Upper lobe of left lung (tissue), 6 donors: ENCODE measurements at regions not wholly inside any gene's neighbourhood (a gene's known extent, or its start where the extent isn't known, plus 50 kb on each side); places are given as distances from the start of the nearest gene placed in this dataset.

Experiments
- ATAC-seq, 2 donors: fragments of 200-7000 bp; cut with Tn5 transposase; one replicate each; pipeline ENCODE4 v1.9.1; 2022; ENCODE audit warnings: mild to moderate bottlenecking in 2 of 2, moderate library complexity in 2 of 2; ENCODE audit not compliant: low FRiP score in 2 of 2
- DNase-seq, 2 donors: peaks; one replicate each; pipeline ENCODE4 v3.0.0-alpha.2; 2019 to 2020
- H3K27ac ChIP-seq, 4 donors: fragments of 200-600 bp; sonication (generic); one replicate each; pipeline ENCODE4 v1.5.1; 2016 to 2019
- H3K27me3 ChIP-seq, 4 donors: fragments of 200-600 bp; sonication (generic); one replicate each; pipeline ENCODE4 v1.5.1; 2017 to 2019
- H3K36me3 ChIP-seq, 4 donors: fragments of 200-600 bp; sonication (generic); one replicate each; pipeline ENCODE4 v1.5.1; 2016 to 2019
- H3K4me1 ChIP-seq, 4 donors: fragments of 200-600 bp; sonication (generic); one replicate each; pipeline ENCODE4 v1.5.1; 2018 to 2019
- H3K4me3 ChIP-seq, 4 donors: fragments of 200-600 bp; sonication (generic); one replicate each; pipeline ENCODE4 v1.5.1; 2017 to 2019; ENCODE audit warnings: mild to moderate bottlenecking in 2 of 4, moderate library complexity in 1 of 4
- H3K9me3 ChIP-seq, 4 donors: fragments of 200-600 bp; sonication (generic); one replicate each; pipeline ENCODE4 v1.5.1; 2018 to 2019
- CTCF ChIP-seq, 6 experiments: fragments of 450-650 bp in 4 of 6; fragments of 200-600 bp in 2 of 6; sonication (generic) in 2 of 6; IDR thresholded peaks; one replicate each; pipeline ENCODE4 v1.5.1; 2016 to 2019; ENCODE audit warnings: antibody characterized with exemption in 6 of 6
- EP300 ChIP-seq, 4 donors: sonication (generic); formaldehyde crosslinking; IDR thresholded peaks; one replicate each; pipeline ENCODE4 v1.5.1; 2017; ENCODE audit warnings: antibody characterized with exemption in 4 of 4, control low read depth in 2 of 4
- POLR2A ChIP-seq, 4 donors: fragments of 450-650 bp; IDR thresholded peaks; one replicate each; pipeline ENCODE4 v1.5.1; 2016 to 2017; ENCODE audit warnings: antibody characterized with exemption in 4 of 4, mild to moderate bottlenecking in 2 of 4
- POLR2AphosphoS5 ChIP-seq, 2 donors: sonication (generic); formaldehyde crosslinking; IDR thresholded peaks; one replicate each; pipeline ENCODE4 v1.5.1; 2017; ENCODE audit warnings: antibody characterized with exemption in 2 of 2
- WGBS, 2 donors: methylation state at CpG; one replicate each; pipeline ENCODE4 v1.1.5; 2017 to 2018; 5-methylcytosine and 5-hydroxymethylcytosine counted together
- donor health status: DM: no; HTN: no; CAD: no; lungs with moderate emphysema.
- donor health status: DM: no; HTN: yes; CAD: no; lungs with severe emphysema.

GRCh38 chr12:94766397-94766796, 116.0 kb upstream of the TMCC3 start:
- peaks cover 0 to 5% (median 3%) of the 10 kb centered on the region in 4 donors for H3K4me1 ChIP-seq
- ATAC-seq = no peak
- H3K4me3 ChIP-seq = no peak overlapping the region
- no peaks in the 10 kb centered on the region for H3K27me3 ChIP-seq
- H3K36me3 ChIP-seq = no peaks in the 10 kb centered on the region
- H3K9me3 ChIP-seq = no peaks in the 10 kb centered on the region
- H3K27ac ChIP-seq = no peak overlapping the region
- WGBS, 2 donors = 91 to 95% methylated on average over 1 of the region's 1 CpG
- DNase-seq = no peak
- TF ChIP-seq EP300 (IDR thresholded peaks at IDR 0.05) = no peak
- no peak for TF ChIP-seq CTCF (IDR thresholded peaks at IDR 0.05)
- TF ChIP-seq POLR2A (IDR thresholded peaks at IDR 0.05) = no peak
- no peak for TF ChIP-seq POLR2AphosphoS5 (IDR thresholded peaks at IDR 0.05)

DNA sequence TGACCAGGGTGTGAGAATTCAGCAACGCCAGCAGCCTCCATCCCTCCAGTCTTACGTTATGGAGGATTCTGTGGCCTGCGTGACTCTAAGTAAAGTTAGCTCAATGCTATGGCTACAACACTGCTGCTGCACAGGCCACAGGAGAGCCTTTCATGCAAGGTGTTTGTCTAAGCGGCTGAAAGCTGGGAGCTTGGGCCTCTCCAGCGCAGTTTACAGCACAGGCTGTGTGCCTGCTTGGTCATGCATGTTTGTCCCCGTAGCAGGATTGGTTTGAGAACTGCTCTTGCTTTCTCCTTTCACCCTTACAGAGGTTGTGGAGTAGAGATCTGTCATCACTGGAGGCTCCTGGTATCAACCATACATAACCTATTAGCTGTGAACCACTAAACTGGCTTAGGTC, 113.1 kb upstream of the TMCC3 start:
- peaks cover 0 to 5% (median 1%) of the 10 kb centered on the region in 4 donors for H3K4me1 ChIP-seq
- no peaks in the 10 kb centered on the region for H3K36me3 ChIP-seq
- WGBS, 2 donors = 96% methylated on average over 3 to 6 of the region's 6 CpGs
- peak in 1 of 2 donors; percentile 13 for ATAC-seq
- no peak for TF ChIP-seq POLR2AphosphoS5 (IDR thresholded peaks at IDR 0.05)
- no peak for TF ChIP-seq EP300 (IDR thresholded peaks at IDR 0.05)
- TF ChIP-seq CTCF (IDR thresholded peaks at IDR 0.05) = no peak
- TF ChIP-seq POLR2A (IDR thresholded peaks at IDR 0.05) = no peak
- no peaks in the 10 kb centered on the region for H3K27me3 ChIP-seq
- no peak overlapping the region for H3K27ac ChIP-seq
- no peak overlapping the region for H3K4me3 ChIP-seq
- H3K9me3 ChIP-seq = no peaks in the 10 kb centered on the region
- no peak for DNase-seq

GRCh38 chr12:94762943-94763342, 112.6 kb upstream of the TMCC3 start:
- Histone ChIP-seq H3K27ac (no peak overlapping the region), H3K4me1 (peaks cover 0 to 5% (median 1%) of the 10 kb centered on the region in 4 donors), H3K4me3 (no peak overlapping the region), H3K27me3 (no peaks in the 10 kb centered on the region), H3K36me3 (no peaks in the 10 kb centered on the region), H3K9me3 (no peaks in the 10 kb centered on the region)
- WGBS, 2 donors = 82 to 89% methylated on average over 3 of the region's 3 CpGs
- TF ChIP-seq POLR2A (IDR thresholded peaks at IDR 0.05) (no peak), CTCF (IDR thresholded peaks at IDR 0.05) (no peak), POLR2AphosphoS5 (IDR thresholded peaks at IDR 0.05) (no peak), EP300 (IDR thresholded peaks at IDR 0.05) (no peak)
- DNase-seq = no peak
- peak in 1 of 2 donors; percentile 60 for ATAC-seq

GRCh38 chr12:94762259-94762942, 112.0 kb upstream of the TMCC3 start:
- 54 to 61% methylated on average over 4 of the region's 4 CpGs for WGBS, 2 donors

More at GRCh38 chr12:94762259-94762942, 112.0 kb upstream of the TMCC3 start:
- H3K36me3 ChIP-seq = no peaks in the 10 kb centered on the region
- ATAC-seq (peak in 1 of 2 donors; percentile 24), DNase-seq (no peak)
- H3K4me3 ChIP-seq = no peak overlapping the region
- no peaks in the 10 kb centered on the region for H3K27me3 ChIP-seq
- H3K9me3 ChIP-seq = no peaks in the 10 kb centered on the region
- no peak for TF ChIP-seq CTCF (IDR thresholded peaks at IDR 0.05)
- no peak for TF ChIP-seq POLR2AphosphoS5 (IDR thresholded peaks at IDR 0.05)
- no peak for TF ChIP-seq EP300 (IDR thresholded peaks at IDR 0.05)
- no peak for TF ChIP-seq POLR2A (IDR thresholded peaks at IDR 0.05)
- peaks cover 0 to 5% (median 1%) of the 10 kb centered on the region in 4 donors for H3K4me1 ChIP-seq
- no peak overlapping the region for H3K27ac ChIP-seq
